ENCODE measurements at regions not wholly inside any gene's neighbourhood (a gene's known extent, or its start where the extent isn't known, plus 50 kb on each side); places are given as distances from the start of the nearest gene placed in this dataset.

- H4K5ac ChIP-seq (ENCODE audit: insufficient read length, low read depth, low read length) = no peak overlapping the region
- no peak for DNase-seq
- Mint-ChIP-seq H3K27ac (peak overlapping the region in 1 of 3 experiments; percentile 13; a peak in 1 of 7 replicates), H3K36me3 (ENCODE audit: insufficient read depth in 1 of 3, low read depth in 3 of 3) (no peaks in the 10 kb centered on the region), H3K4me3 (no peak overlapping the region), H3K4me1 (peaks cover 2 to 3% of the 10 kb centered on the region in 2 experiments), H3K9me3 (no peaks in the 10 kb centered on the region), H3K27me3 (ENCODE audit: low read depth) (no peaks in the 10 kb centered on the region)
- H2BK20ac ChIP-seq (ENCODE audit: low read depth, low read length, poor library complexity, severe bottlenecking) = no peak overlapping the region
- no peaks in the 10 kb centered on the region for H3K79me1 ChIP-seq (ENCODE audit: insufficient read depth, low read depth, low read length, poor library complexity, severe bottlenecking)
- H3K9me3 ChIP-seq (ENCODE audit: control insufficient read depth, low read depth, low read length) = no peaks in the 10 kb centered on the region
- H4K20me1 ChIP-seq (ENCODE audit: control insufficient read depth, insufficient read depth, insufficient read length) = no peaks in the 10 kb centered on the region
- WGBS (ENCODE audit: extremely low coverage, insufficient read length, low lambda C conversion rate) = no CpG with 5 or more reads among the region's 4 CpGs
- H4K91ac ChIP-seq (ENCODE audit: insufficient read length, low read depth, low read length) = no peak overlapping the region
- no peaks in the 10 kb centered on the region for H3K27me3 ChIP-seq (ENCODE audit: insufficient read depth, low read length)
- H3K4me2 ChIP-seq (ENCODE audit: insufficient read depth, insufficient read length, low read length) = no peak overlapping the region
- no peak overlapping the region for H3K23ac ChIP-seq (ENCODE audit: insufficient read length, low read depth, low read length)
- H2AK5ac ChIP-seq (ENCODE audit: insufficient read length, low read length) = no peak overlapping the region
- H2BK12ac ChIP-seq (ENCODE audit: insufficient read length, low read depth, low read length) = no peak overlapping the region
- no peaks in the 10 kb centered on the region for H3K79me2 ChIP-seq (ENCODE audit: insufficient read depth, low read length)
- no peak for TF ChIP-seq CTCF (conservative IDR thresholded peaks at IDR 0.05)
- no peak overlapping the region for H3K14ac ChIP-seq (ENCODE audit: insufficient read depth, low read length)
- H3K23me2 ChIP-seq (ENCODE audit: insufficient read length, low read depth, low read length, poor library complexity, severe bottlenecking) = no peaks in the 10 kb centered on the region
- H3K18ac ChIP-seq (ENCODE audit: insufficient read length, low read depth, low read length) = no peak overlapping the region
- H4K8ac ChIP-seq (replicated peaks; ENCODE audit: insufficient read length, low read depth, low read length) = no peak overlapping the region
- no peak overlapping the region for H2AFZ ChIP-seq (ENCODE audit: low read length)
- no peak overlapping the region for H3T11ph ChIP-seq (ENCODE audit: low read length)
- no peak overlapping the region for H3K4ac ChIP-seq (ENCODE audit: low read depth, low read length)
- H2BK120ac ChIP-seq (ENCODE audit: low read depth, low read length, poor library complexity, severe bottlenecking) = no peak overlapping the region
- no peak overlapping the region for H2BK5ac ChIP-seq (ENCODE audit: insufficient read length, low read length)
- no peak overlapping the region for H3K56ac ChIP-seq (ENCODE audit: insufficient read length, low read depth, low read length)
- no peaks in the 10 kb centered on the region for H3K4me1 ChIP-seq (ENCODE audit: insufficient read depth, low read length)
- H3K27ac ChIP-seq (ENCODE audit: insufficient read length, low read depth, low read length) = no peak overlapping the region
- H2BK15ac ChIP-seq (ENCODE audit: low read depth, low read length) = no peak overlapping the region
- H3K9ac ChIP-seq (ENCODE audit: extremely low read depth, insufficient read length, low read length) = no peak overlapping the region
Measured at GRCh38 chr6:9248133-9248532, 812.8 kb upstream of the SLC35B3 start.

All from H9 (cell line).